PFSK-1 (cell line): ENCODE measurements at regions not wholly inside any gene's neighbourhood (a gene's known extent, or its start where the extent isn't known, plus 50 kb on each side); places are given as distances from the start of the nearest gene placed in this dataset.

Experiments used
- POLR2AphosphoS5 ChIP-seq: IDR thresholded peaks from 2 replicates; pipeline ENCODE4 v1.6.1; 2012; ENCODE audit warnings: low read depth, mild to moderate bottlenecking, control low read depth, low read length, moderate library complexity
- SIN3A ChIP-seq: IDR thresholded peaks from 2 replicates; pipeline ENCODE4 v1.6.1; 2012; ENCODE audit warnings: mild to moderate bottlenecking, low read length, moderate library complexity, borderline replicate concordance; ENCODE audit not compliant: insufficient read depth
- TF ChIP-seq, protein P1 (sequence below), 2 experiments: IDR thresholded peaks; 2 replicates each; pipeline versions ENCODE4 v1.6.1 to v1.8.0; 2011 to 2012; ENCODE audit warnings: low read depth in 2 of 2, low read length in 2 of 2, control low read depth in 1 of 2, inconsistent platforms in 1 of 2, mild to moderate bottlenecking in 1 of 2, moderate library complexity in 1 of 2; ENCODE audit not compliant: insufficient read depth in 1 of 2

GRCh38 chr2:60140185-60140584, 413.3 kb downstream of the BCL11A start:
- TF ChIP-seq, protein P1, sequence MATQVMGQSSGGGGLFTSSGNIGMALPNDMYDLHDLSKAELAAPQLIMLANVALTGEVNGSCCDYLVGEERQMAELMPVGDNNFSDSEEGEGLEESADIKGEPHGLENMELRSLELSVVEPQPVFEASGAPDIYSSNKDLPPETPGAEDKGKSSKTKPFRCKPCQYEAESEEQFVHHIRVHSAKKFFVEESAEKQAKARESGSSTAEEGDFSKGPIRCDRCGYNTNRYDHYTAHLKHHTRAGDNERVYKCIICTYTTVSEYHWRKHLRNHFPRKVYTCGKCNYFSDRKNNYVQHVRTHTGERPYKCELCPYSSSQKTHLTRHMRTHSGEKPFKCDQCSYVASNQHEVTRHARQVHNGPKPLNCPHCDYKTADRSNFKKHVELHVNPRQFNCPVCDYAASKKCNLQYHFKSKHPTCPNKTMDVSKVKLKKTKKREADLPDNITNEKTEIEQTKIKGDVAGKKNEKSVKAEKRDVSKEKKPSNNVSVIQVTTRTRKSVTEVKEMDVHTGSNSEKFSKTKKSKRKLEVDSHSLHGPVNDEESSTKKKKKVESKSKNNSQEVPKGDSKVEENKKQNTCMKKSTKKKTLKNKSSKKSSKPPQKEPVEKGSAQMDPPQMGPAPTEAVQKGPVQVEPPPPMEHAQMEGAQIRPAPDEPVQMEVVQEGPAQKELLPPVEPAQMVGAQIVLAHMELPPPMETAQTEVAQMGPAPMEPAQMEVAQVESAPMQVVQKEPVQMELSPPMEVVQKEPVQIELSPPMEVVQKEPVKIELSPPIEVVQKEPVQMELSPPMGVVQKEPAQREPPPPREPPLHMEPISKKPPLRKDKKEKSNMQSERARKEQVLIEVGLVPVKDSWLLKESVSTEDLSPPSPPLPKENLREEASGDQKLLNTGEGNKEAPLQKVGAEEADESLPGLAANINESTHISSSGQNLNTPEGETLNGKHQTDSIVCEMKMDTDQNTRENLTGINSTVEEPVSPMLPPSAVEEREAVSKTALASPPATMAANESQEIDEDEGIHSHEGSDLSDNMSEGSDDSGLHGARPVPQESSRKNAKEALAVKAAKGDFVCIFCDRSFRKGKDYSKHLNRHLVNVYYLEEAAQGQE (IDR thresholded peaks at IDR 0.05; ENCODE audit: insufficient read depth in 1 of 2, low read depth in 2 of 2, low read length in 2 of 2): no peak
- TF ChIP-seq POLR2AphosphoS5 (no peak), SIN3A (no peak)
